ENCODE measurements at regions not wholly inside any gene's neighbourhood (a gene's known extent, or its start where the extent isn't known, plus 50 kb on each side); places are given as distances from the start of the nearest gene placed in this dataset.

GRCh38 chr4:109359040-109359646 lies 56.7 kb upstream of the COL25A1 start:
- no peak for TF ChIP-seq CTCF (IDR thresholded peaks at IDR 0.05; ENCODE audit: insufficient read depth, low read length, poor library complexity, severe bottlenecking)
- H3K4me3 ChIP-seq (ENCODE audit: low read depth, low read length) = no peak overlapping the region
- no peaks in the 10 kb centered on the region for H3K36me3 ChIP-seq (ENCODE audit: control insufficient read depth, insufficient read depth, low read length)
- DNase-seq (ENCODE audit: low read depth) = no peak
- no peaks in the 10 kb centered on the region for H3K27me3 ChIP-seq (ENCODE audit: control insufficient read depth, insufficient read depth, low read length)

GRCh38 chr4:109355835-109356234 lies 53.4 kb upstream of the COL25A1 start:
- no peak for TF ChIP-seq CTCF (IDR thresholded peaks at IDR 0.05; ENCODE audit: insufficient read depth, low read length, poor library complexity, severe bottlenecking)
- DNase-seq (ENCODE audit: low read depth) = no peak
- Histone ChIP-seq H3K36me3 (ENCODE audit: control insufficient read depth, insufficient read depth, low read length) (no peaks in the 10 kb centered on the region), H3K27me3 (ENCODE audit: control insufficient read depth, insufficient read depth, low read length) (no peaks in the 10 kb centered on the region), H3K4me3 (ENCODE audit: low read depth, low read length) (no peak overlapping the region)

DNA sequence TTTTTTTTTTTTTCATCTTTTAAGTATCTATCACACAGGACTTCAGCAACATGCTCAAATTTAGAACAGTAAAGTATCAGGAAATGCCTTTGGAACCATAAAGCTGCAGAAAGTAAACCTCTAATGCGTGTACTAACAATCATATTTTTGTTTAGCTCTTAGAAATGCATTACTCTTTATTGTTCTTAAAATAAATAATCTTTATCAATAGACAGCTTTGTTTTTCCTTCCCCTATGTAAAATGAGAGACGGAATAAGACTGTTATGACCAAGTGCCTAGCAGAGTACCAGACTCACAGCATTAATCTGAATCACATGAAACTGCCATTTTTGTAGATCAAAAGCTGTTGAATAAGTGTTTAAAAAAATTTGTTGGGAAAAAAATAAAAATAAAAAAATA lies 50.5 kb upstream of the COL25A1 start:
- Histone ChIP-seq H3K36me3 (ENCODE audit: control insufficient read depth, insufficient read depth, low read length) (no peaks in the 10 kb centered on the region), H3K27me3 (ENCODE audit: control insufficient read depth, insufficient read depth, low read length) (no peaks in the 10 kb centered on the region), H3K4me3 (ENCODE audit: low read depth, low read length) (no peak overlapping the region)
- no peak for DNase-seq (ENCODE audit: low read depth)
- no peak for TF ChIP-seq CTCF (IDR thresholded peaks at IDR 0.05; ENCODE audit: insufficient read depth, low read length, poor library complexity, severe bottlenecking)
